ENCODE measurements at regions not wholly inside any gene's neighbourhood (a gene's known extent, or its start where the extent isn't known, plus 50 kb on each side); places are given as distances from the start of the nearest gene placed in this dataset.
"Not testable (repeated sequence)": the region's sequence is repeated elsewhere in the genome, so short reads cannot be mapped to it uniquely, and the experiment has no call there.

DNA sequence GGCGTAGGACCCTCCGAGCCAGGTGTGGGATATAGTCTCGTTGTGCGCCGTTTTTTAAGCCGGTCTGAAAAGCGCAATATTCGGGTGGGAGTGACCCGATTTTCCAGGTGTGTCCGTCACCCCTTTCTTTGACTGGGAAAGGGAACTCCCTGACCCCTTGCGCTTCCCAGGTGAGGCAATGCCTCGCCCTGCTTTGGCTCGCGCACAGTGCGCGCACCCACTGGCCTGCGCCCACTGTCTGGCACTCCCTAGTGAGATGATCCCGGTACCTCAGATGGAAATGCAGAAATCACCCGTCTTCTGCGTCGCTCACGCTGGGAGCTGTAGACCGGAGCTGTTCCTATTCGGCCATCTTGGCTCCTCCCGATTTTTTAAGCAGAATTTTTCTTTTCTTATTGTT is 323.9 kb downstream of the NUF2 start:
- TF ChIP-seq, protein P1, sequence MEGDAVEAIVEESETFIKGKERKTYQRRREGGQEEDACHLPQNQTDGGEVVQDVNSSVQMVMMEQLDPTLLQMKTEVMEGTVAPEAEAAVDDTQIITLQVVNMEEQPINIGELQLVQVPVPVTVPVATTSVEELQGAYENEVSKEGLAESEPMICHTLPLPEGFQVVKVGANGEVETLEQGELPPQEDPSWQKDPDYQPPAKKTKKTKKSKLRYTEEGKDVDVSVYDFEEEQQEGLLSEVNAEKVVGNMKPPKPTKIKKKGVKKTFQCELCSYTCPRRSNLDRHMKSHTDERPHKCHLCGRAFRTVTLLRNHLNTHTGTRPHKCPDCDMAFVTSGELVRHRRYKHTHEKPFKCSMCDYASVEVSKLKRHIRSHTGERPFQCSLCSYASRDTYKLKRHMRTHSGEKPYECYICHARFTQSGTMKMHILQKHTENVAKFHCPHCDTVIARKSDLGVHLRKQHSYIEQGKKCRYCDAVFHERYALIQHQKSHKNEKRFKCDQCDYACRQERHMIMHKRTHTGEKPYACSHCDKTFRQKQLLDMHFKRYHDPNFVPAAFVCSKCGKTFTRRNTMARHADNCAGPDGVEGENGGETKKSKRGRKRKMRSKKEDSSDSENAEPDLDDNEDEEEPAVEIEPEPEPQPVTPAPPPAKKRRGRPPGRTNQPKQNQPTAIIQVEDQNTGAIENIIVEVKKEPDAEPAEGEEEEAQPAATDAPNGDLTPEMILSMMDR (tag by site-specific recombination; IDR thresholded peaks at IDR 0.05): not testable (repeated sequence)
- TF ChIP-seq, protein P2, sequence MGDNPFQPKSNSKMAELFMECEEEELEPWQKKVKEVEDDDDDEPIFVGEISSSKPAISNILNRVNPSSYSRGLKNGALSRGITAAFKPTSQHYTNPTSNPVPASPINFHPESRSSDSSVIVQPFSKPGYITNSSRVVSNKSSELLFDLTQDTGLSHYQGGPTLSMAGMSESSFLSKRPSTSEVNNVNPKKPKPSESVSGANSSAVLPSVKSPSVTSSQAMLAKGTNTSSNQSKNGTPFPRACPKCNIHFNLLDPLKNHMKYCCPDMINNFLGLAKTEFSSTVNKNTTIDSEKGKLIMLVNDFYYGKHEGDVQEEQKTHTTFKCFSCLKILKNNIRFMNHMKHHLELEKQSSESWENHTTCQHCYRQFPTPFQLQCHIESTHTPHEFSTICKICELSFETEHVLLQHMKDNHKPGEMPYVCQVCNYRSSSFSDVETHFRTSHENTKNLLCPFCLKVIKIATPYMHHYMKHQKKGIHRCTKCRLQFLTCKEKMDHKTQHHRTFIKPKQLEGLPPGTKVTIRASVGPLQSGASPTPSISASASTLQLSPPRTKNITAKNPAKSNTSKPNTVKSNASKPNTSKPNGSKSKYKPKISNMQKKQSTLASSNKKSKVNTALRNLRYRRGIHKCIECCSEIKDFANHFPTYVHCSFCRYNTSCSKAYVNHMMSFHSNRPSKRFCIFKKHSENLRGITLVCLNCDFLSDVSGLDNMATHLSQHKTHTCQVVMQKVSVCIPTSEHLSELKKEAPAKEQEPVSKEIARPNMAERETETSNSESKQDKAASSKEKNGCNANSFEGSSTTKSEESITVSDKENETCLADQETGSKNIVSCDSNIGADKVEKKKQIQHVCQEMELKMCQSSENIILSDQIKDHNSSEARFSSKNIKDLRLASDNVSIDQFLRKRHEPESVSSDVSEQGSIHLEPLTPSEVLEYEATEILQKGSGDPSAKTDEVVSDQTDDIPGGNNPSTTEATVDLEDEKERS (tag by site-specific recombination; IDR thresholded peaks at IDR 0.05): not testable (repeated sequence)
- not testable (repeated sequence) for TF ChIP-seq ZNF174, YY1, SP2, GLI4 (tag by site-specific recombination; IDR thresholded peaks at IDR 0.05)

Data from HEK293 (cell line).